Neural progenitor cell (in vitro differentiated cells): ENCODE measurements at regions not wholly inside any gene's neighbourhood (a gene's known extent, or its start where the extent isn't known, plus 50 kb on each side); places are given as distances from the start of the nearest gene placed in this dataset.
"Not testable (repeated sequence)": the region's sequence is repeated elsewhere in the genome, so short reads cannot be mapped to it uniquely, and the experiment has no call there.

Experiments
- CTCF ChIP-seq: fragments of 200-600 bp; sonication (generic); IDR thresholded peaks from 2 replicates; pipeline ENCODE4 v1.5.1; 2017; ENCODE audit warnings: antibody characterized with exemption, mild to moderate bottlenecking
- EZH2 ChIP-seq: fragments of 200-600 bp; sonication (generic); IDR thresholded peaks from 2 replicates; pipeline ENCODE4 v1.6.1; 2017; ENCODE audit warnings: antibody characterized with exemption, mild to moderate bottlenecking, moderate library complexity

GRCh38 chr17:15856191-15856590, 88.7 kb upstream of the ADORA2B start:
- not testable (repeated sequence) for TF ChIP-seq CTCF, EZH2
